HL-60 (cell line): ENCODE measurements at regions not wholly inside any gene's neighbourhood (a gene's known extent, or its start where the extent isn't known, plus 50 kb on each side); places are given as distances from the start of the nearest gene placed in this dataset.

Experiments
- DNase-seq, 2 experiments: peaks; one replicate each; pipeline ENCODE4 v3.0.0-alpha.2; 2010 to 2020; ENCODE audit warnings: low read depth in 1 of 2, low spot score in 1 of 2
- H3K27ac ChIP-seq: fragments of 250-450 bp; sonication (Bioruptor Pico); replicated peaks from 2 replicates; pipeline ENCODE4 v1.5.1; 2020; ENCODE audit warnings: mild to moderate bottlenecking, moderate library complexity
- H3K27me3 ChIP-seq: fragments of 250-450 bp; sonication (Bioruptor Pico); 2 replicates; pipeline ENCODE4 v1.5.1; 2021; ENCODE audit warnings: mild to moderate bottlenecking, moderate library complexity; ENCODE audit not compliant: insufficient read depth, poor library complexity, severe bottlenecking
- H3K4me3 ChIP-seq: replicated peaks from 2 replicates; pipeline ENCODE4 v1.5.1; 2011; ENCODE audit warnings: mild to moderate bottlenecking, control low read depth, low read length; ENCODE audit not compliant: insufficient read depth
- CTCF ChIP-seq: IDR thresholded peaks from one replicate; pipeline ENCODE4 v1.5.1; 2011; ENCODE audit warnings: low read length, control low read depth, inconsistent platforms; ENCODE audit not compliant: insufficient read depth
- GABPA ChIP-seq: IDR thresholded peaks from 2 replicates; pipeline ENCODE4 v1.6.1; 2012; ENCODE audit warnings: low read depth
- POLR2AphosphoS5 ChIP-seq: IDR thresholded peaks from 2 replicates; pipeline ENCODE4 v1.6.1; 2012; ENCODE audit warnings: low read depth
- REST ChIP-seq: IDR thresholded peaks from 2 replicates; pipeline ENCODE4 v1.6.1; 2012; ENCODE audit warnings: low read depth; ENCODE audit not compliant: insufficient replicate concordance
- SPI1 ChIP-seq: IDR thresholded peaks from 2 replicates; pipeline ENCODE4 v1.6.1; 2012; ENCODE audit warnings: low read depth, mild to moderate bottlenecking, borderline replicate concordance

- no peak overlapping the region for H3K4me3 ChIP-seq
- TF ChIP-seq CTCF (no peak), GABPA (no peak), REST (no peak), POLR2AphosphoS5 (no peak), SPI1 (no peak)
- no peaks in the 10 kb centered on the region for H3K27me3 ChIP-seq
- DNase-seq = peak in 1 of 2 experiments; percentile 1
- H3K27ac ChIP-seq = no peak overlapping the region
Measured at GRCh38 chr7:126302639-126303038, 950.1 kb downstream of the GRM8 start.

GRCh38 chr7:126286317-126286716 is 966.4 kb downstream of the GRM8 start:
- no peak for DNase-seq

GRCh38 chr7:126236261-126236660 is 1016.5 kb downstream of the GRM8 start:
- Histone ChIP-seq H3K27ac (no peak overlapping the region), H3K4me3 (no peak overlapping the region), H3K27me3 (no peaks in the 10 kb centered on the region)
- TF ChIP-seq REST (no peak), POLR2AphosphoS5 (no peak), CTCF (no peak), GABPA (no peak), SPI1 (no peak)
- no peak for DNase-seq

More at GRCh38 chr7:126286317-126286716, 966.4 kb downstream of the GRM8 start:
- Histone ChIP-seq H3K27me3 (no peaks in the 10 kb centered on the region), H3K4me3 (no peak overlapping the region), H3K27ac (no peak overlapping the region)
- TF ChIP-seq CTCF (no peak), GABPA (no peak), REST (no peak), POLR2AphosphoS5 (no peak)
